Hypothalamus (tissue), 51 donors: ENCODE measurements at regions not wholly inside any gene's neighbourhood (a gene's known extent, or its start where the extent isn't known, plus 50 kb on each side); places are given as distances from the start of the nearest gene placed in this dataset.
A peak's percentile ranks its signal among the peaks of the same experiment; 100 is the strongest.
"Not testable (repeated sequence)": the region's sequence is repeated elsewhere in the genome, so short reads cannot be mapped to it uniquely, and the experiment has no call there.

Experiments used
- DNase-seq, 51 donors: peaks; one replicate each; lab custom pipeline; 2025; lab: John Stamatoyannopoulos, UW

DNA sequence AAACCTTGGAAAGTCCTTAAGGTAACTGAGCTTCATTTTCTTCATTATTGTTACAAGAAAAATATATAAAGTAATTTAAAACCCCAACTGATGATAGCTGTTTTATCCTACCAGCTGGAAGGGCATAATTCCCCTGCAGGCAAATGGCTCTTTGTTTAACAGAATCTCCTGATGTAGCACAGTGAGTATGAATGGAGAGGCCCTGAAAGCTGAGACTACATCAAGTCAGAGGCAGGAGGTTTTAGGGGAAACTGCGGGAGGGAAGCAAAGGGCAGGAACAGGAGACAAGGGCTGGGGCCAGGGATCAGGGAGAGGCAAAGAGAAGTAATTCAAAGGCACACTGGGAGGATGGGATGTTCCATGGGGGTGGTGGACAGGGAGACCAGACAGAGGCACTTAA, 119.0 kb upstream of the LRFN2 start:
- no peak for DNase-seq

GRCh38 chr6:40705354-40705753, 118.2 kb upstream of the LRFN2 start:
- DNase-seq: no peak

GRCh38 chr6:40701352-40702007, 114.3 kb upstream of the LRFN2 start:
- DNase-seq: no peak

DNA sequence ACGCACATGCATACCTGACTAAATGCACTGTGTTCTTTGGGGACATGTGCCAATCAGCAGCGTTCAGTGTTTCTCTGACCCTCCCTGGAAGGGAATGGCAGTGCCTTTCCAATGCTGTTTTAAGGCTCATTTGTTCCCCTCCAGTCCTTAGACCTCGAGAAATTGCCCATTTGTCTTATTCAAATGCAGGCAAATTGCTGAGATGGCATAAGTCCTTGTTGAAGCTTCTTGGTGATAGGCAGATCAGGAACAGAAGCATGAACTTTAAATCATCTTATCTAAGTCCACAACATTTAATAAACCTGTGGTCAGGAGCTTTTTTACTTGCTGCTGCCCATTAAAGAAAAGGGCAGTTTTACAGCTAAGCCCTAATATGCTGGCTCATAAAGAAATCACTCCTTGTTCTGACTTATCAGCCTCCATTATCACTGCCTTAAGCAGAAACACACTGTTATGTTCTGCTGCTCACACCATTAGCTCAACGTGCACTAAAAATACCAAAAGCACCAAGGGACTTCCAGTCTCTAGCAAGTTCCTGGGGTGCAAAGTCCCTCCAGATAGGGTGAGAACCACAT, 112.9 kb upstream of the LRFN2 start:
- no peak for DNase-seq

DNA sequence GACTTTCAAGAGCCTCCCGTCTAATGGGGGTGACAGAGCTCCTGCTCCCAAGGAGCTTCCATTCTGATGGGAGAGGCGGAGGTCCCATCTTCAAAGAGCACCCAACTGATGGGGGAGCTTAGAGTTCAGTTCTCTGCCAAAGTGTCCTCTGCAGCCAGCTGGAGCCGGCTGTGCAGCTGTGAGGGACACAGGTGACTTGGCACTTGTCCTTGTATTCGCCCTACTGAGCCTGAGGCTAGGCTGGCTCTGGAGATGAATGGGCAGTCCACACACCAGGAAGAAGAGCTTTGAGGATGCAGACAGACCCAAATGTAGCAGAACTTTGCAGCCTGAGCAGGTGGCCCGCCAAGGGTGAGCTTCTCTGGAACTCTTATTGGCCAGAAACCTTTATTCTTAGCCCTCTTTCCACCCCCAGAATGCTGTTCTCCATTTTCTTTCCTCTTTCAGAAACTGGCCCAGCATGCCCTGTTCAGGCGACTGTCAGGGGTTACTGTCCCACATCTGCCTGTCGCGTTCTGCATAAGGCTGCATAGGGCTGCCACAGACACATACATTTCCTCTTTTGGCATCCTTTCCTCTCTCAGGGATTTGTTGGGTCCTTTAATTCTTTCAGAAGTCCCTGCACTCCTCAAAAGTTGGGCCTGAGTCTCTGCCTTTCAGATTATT, 108.7 kb upstream of the LRFN2 start:
- DNase-seq: no peak

- no peak for DNase-seq
These were observed 108.0 kb upstream of the LRFN2 start for GRCh38 chr6:40695114-40695513.

DNA sequence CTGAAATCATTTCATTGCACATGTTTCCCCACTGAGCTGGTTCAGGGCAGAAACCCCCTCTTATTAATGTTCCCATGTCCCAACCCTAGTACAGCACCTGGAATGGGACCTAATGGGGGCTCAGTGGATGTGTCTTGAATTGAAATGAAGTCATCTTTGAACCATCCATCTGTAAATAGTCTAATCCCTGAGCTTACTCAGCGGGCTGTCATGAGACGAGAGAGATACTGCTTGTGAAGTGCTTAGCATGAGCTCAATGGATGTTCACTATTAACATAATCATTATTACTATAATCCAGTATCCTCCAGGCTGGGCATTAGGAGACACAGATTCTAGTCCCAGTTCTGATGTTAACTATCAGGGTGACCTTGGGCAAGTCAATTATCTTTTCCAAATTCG, 106.6 kb upstream of the LRFN2 start:
- no peak for DNase-seq

DNA sequence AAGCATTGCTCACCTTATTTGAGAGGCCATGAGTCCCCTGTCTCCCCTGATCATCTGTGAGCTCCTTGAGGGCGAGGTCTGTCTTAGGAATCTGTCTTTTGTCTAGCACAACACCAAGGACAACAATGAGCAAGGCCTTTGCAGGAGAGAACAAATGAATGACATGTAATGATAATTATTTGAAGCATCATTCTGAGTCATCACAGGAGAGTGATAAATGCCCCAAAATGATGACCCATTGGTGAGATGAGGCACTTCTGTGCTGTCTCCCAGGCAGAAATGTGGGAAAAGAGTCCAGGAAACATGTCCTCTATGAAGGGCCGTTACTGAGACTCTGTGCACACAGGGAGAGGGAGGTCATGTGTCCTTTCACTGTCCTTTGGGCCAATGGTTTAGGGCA, 105.2 kb upstream of the LRFN2 start:
- no peak for DNase-seq

DNA sequence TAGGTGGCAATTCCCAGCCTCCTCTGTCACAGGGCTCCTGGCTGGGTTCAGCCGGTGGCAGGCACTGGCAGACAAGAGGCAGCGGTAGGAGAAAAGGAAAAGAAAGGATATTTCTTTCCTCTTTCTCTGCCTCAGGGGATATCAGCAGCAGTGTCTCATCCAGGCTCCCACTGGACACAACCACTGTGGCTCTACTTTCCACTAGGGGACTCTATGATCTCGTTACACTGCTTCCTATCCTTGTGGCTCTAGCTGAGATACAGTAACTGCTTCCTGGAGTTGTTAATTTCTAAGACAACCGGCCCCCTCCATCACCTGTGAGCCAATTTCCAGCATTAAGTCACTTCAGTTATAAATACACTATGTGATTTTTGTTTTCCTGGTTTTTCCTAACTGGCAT, 102.0 kb upstream of the LRFN2 start:
- DNase-seq: no peak

GRCh38 chr6:40688214-40688761, 101.1 kb upstream of the LRFN2 start:
- DNase-seq: no peak

- DNase-seq: no peak
These were observed 98.7 kb upstream of the LRFN2 start for GRCh38 chr6:40685862-40686261.

- DNase-seq: no peak
These were observed 94.5 kb upstream of the LRFN2 start for GRCh38 chr6:40681622-40682021.

DNA sequence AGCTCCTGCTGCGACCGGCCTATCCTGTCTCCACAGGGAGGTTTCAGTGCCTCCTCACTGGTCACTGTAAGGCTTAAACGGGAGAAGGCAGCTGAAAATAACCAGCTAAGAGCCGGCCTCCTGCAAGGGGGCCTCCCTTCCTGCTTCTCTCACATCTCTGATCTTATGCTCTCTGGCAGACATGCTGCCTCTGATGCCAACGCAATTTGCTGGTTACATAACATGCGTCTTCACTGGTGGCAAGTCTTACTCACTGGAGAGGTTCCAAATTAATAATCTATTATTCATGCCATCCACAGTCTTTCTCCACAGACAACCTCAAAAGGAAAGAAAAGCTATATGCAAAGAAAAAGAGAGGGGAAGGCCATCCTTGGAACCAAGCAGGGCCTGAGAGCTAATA, 91.8 kb upstream of the LRFN2 start:
- peak in 2 of 51 donors; percentile 4 to 6 for DNase-seq

GRCh38 chr6:40674170-40674569, 87.0 kb upstream of the LRFN2 start:
- DNase-seq: no peak

GRCh38 chr6:40672087-40672486, 84.9 kb upstream of the LRFN2 start:
- DNase-seq: no peak

DNA sequence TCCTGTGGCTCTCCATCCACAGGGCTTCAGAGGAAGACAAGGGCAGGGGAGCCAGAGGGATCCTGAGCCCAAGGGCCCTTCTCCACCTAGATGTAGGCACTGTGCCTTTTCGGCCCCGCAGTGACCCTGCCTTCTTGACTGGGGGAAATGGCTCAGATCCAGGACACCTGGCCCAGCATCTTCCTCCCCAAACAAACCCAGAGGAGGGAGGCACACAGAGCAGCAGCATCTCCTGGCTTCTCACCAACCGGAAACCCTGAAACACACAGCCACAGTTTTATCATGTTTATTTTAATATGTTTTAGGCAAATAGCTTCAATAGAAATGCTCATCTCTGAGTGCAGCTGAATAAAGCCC, 84.5 kb upstream of the LRFN2 start:
- no peak for DNase-seq

DNA sequence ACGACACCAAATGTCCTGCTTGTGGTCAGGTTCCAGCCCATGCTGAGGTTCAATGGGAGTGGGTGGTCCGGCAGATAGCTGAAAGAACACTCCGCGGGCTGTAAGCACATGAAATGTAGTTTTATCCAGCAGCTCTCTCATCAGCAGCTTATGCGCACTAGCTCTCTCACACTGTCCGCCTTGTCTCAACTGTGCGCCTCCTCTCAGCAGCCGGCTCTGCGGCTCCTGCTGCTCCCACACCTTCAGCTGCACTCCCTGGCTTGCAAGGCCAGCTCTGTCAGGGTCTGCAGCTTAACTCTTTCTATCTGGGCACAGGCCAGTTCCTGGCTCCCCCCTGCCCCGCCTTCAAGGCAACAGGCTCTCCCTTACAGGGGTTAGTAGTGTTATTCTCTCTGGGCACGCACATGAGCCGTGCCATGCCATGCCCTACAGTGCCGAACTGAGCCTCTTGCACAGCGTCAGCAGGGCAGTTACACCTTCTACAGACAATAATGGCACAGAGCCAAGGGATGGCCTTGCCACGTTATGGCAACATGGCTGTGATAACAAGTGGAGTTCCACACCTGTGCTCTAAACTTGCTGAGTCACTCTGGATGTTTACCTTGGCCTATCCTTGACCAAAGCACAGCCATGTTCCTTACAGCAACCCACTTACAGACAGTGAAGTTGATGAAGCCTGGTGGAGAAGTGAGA, 84.0 kb upstream of the LRFN2 start:
- DNase-seq: no peak

- no peak for DNase-seq
These were observed 82.2 kb upstream of the LRFN2 start for GRCh38 chr6:40669343-40669742.

- no peak for DNase-seq
These were observed 81.0 kb upstream of the LRFN2 start for GRCh38 chr6:40668203-40668602.

DNA sequence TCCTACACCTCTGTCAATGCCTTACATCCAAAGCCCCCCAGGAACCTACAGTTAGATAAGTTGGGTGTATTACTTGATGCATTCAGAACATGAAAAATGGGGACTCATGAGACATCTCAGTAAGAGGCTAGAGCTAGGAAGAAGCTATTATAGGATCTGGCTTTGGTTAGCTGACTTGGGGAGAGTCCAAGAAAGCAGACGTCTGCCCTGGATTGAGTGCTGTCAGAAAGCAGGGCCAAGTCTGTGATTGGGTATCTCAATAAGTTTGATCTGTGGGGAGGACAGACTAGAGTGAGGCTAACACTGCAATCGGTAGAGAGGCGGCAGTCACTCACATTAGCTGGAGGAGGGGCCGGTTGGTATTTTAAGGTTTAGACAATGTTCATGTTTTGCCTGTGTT, 79.4 kb upstream of the LRFN2 start:
- no peak for DNase-seq

DNA sequence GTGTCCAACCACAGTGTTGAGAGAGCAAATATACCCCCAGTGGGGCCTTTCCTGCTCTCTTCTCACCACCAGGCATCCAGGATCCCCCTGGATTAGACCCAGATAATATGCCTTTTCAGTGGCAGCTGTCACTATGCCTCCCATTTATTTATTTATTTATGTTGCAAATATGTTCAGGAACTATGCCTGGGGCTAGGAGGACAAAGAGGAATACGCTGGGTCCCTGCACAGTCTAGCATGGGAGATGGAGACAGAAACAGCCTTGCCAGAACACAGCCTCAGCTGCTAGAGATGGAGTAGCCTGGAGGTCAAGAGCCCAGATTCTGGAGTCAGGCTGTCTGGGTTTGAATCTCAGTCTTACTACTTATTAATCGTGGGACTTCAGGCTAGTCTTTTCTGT, 74.6 kb upstream of the LRFN2 start:
- no peak for DNase-seq

DNA sequence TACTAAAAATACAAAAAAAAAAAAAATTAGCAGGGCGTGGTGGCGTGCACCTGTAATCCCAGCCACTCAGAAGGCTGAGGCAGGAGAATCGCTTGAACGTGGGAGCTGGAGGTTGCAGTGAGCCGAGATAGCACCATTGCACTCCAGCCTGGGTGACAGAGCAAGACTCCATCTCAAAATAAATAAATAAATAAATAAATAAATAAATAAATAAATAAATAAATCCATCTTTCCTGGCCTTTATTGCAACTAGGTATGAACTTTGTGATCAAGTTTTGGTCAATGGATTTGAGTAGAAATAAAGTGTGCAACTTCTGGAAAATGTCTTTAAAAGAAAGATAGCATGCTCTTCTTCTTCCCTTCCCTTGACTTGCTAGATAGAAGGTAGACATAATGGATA, 69.6 kb upstream of the LRFN2 start:
- DNase-seq: not testable (repeated sequence)
